GM19239 (cell line): ENCODE measurements at regions not wholly inside any gene's neighbourhood (a gene's known extent, or its start where the extent isn't known, plus 50 kb on each side); places are given as distances from the start of the nearest gene placed in this dataset.

Experiments
- DNase-seq: peaks from one replicate; pipeline ENCODE4 v3.0.0; 2011; ENCODE audit warnings: low spot score; ENCODE audit not compliant: insufficient read length
- FAIRE-seq: peaks from 2 replicates; lab custom pipeline; 2011; peaks lifted over from hg19 to GRCh38; lab: Jason Lieb, UNC

GRCh38 chr10:3980660-3981059 lies 195.7 kb upstream of the KLF6 start:
- FAIRE-seq, result no peak
- DNase-seq, result no peak

- no peak for DNase-seq
- no peak for FAIRE-seq
These were observed 195.1 kb upstream of the KLF6 start for GRCh38 chr10:3980144-3980543.

- DNase-seq, result no peak
- no peak for FAIRE-seq
These were observed 193.8 kb upstream of the KLF6 start for GRCh38 chr10:3978761-3979160.

- FAIRE-seq (no peak), DNase-seq (no peak)
These were observed 193.2 kb upstream of the KLF6 start for GRCh38 chr10:3978174-3978573.

GRCh38 chr10:3977761-3978160 lies 192.8 kb upstream of the KLF6 start:
- no peak for FAIRE-seq
- no peak for DNase-seq

GRCh38 chr10:3976718-3977117 lies 191.7 kb upstream of the KLF6 start:
- FAIRE-seq, result no peak
- no peak for DNase-seq

GRCh38 chr10:3976171-3976570 lies 191.2 kb upstream of the KLF6 start:
- DNase-seq (no peak), FAIRE-seq (no peak)

GRCh38 chr10:3975016-3975415 lies 190.0 kb upstream of the KLF6 start:
- no peak for FAIRE-seq
- DNase-seq, result no peak

GRCh38 chr10:3972460-3973301 lies 187.7 kb upstream of the KLF6 start:
- no peak for DNase-seq

GRCh38 chr10:3971713-3972112 lies 186.7 kb upstream of the KLF6 start:
- FAIRE-seq (no peak), DNase-seq (no peak)

More at GRCh38 chr10:3972460-3973301, 187.7 kb upstream of the KLF6 start:
- FAIRE-seq, result no peak

- FAIRE-seq (no peak), DNase-seq (no peak)
These were observed 185.1 kb upstream of the KLF6 start for GRCh38 chr10:3969876-3970666.

GRCh38 chr10:3968727-3969126 lies 183.7 kb upstream of the KLF6 start:
- no peak for DNase-seq
- no peak for FAIRE-seq

GRCh38 chr10:3964516-3964915 lies 179.5 kb upstream of the KLF6 start:
- FAIRE-seq, result no peak
- DNase-seq, result no peak

- DNase-seq (no peak), FAIRE-seq (no peak)
These were observed 178.2 kb upstream of the KLF6 start for GRCh38 chr10:3963191-3963673.

- FAIRE-seq (peak; percentile 14), DNase-seq (no peak)
These were observed 176.1 kb upstream of the KLF6 start for GRCh38 chr10:3961082-3961481.

GRCh38 chr10:3960496-3960895 lies 175.5 kb upstream of the KLF6 start:
- no peak for DNase-seq
- no peak for FAIRE-seq

- FAIRE-seq (no peak), DNase-seq (no peak)
These were observed 174.6 kb upstream of the KLF6 start for GRCh38 chr10:3959370-3960325.

GRCh38 chr10:3958472-3958996 lies 173.5 kb upstream of the KLF6 start:
- no peak for FAIRE-seq

GRCh38 chr10:3955955-3956617 lies 171.1 kb upstream of the KLF6 start:
- FAIRE-seq (no peak), DNase-seq (no peak)

More at GRCh38 chr10:3958472-3958996, 173.5 kb upstream of the KLF6 start:
- no peak for DNase-seq
